GM21723 (cell line): ENCODE measurements at regions not wholly inside any gene's neighbourhood (a gene's known extent, or its start where the extent isn't known, plus 50 kb on each side); places are given as distances from the start of the nearest gene placed in this dataset.

Experiments
- ATAC-seq: cut with Tn5 transposase; IDR thresholded peaks from one replicate; pipeline ENCODE4 v1.9.1; 2021; ENCODE audit warnings: mild to moderate bottlenecking, moderate library complexity; ENCODE audit not compliant: unreplicated experiment

- ATAC-seq, result no peak
These were observed 97.2 kb upstream of the MDGA2 start for GRCh38 chr14:47772652-47773051.

- no peak for ATAC-seq
These were observed 87.9 kb upstream of the MDGA2 start for GRCh38 chr14:47763188-47763854.

GRCh38 chr14:47746986-47747385, 71.6 kb upstream of the MDGA2 start:
- no peak for ATAC-seq

GRCh38 chr14:47744155-47744554, 68.8 kb upstream of the MDGA2 start:
- ATAC-seq, result no peak

- ATAC-seq, result no peak
These were observed 64.1 kb upstream of the MDGA2 start for GRCh38 chr14:47739541-47739940.

GRCh38 chr14:47730296-47730695, 54.9 kb upstream of the MDGA2 start:
- ATAC-seq, result no peak
